Osteocyte (in vitro differentiated cells): ENCODE measurements at regions not wholly inside any gene's neighbourhood (a gene's known extent, or its start where the extent isn't known, plus 50 kb on each side); places are given as distances from the start of the nearest gene placed in this dataset.

ENCODE experiments used
- DNase-seq: peaks from one replicate; pipeline ENCODE4 v3.0.0; 2021; ENCODE audit warnings: mixed read lengths; ENCODE audit not compliant: unreplicated experiment; ENCODE audit errors: extremely low spot score
- H3K27ac Mint-ChIP-seq: one replicate; pipeline ENCODE4 v1.8.0; 2021; ENCODE audit warnings: mild to moderate bottlenecking, mixed read lengths; ENCODE audit not compliant: unreplicated experiment
- H3K27me3 Mint-ChIP-seq: one replicate; pipeline ENCODE4 v1.8.0; 2021; ENCODE audit warnings: mixed read lengths; ENCODE audit not compliant: unreplicated experiment
- H3K36me3 Mint-ChIP-seq: one replicate; pipeline ENCODE4 v1.8.0; 2021; ENCODE audit warnings: mixed read lengths; ENCODE audit not compliant: unreplicated experiment
- H3K4me1 Mint-ChIP-seq: one replicate; pipeline ENCODE4 v1.8.0; 2021; ENCODE audit warnings: mixed read lengths; ENCODE audit not compliant: unreplicated experiment
- H3K4me3 Mint-ChIP-seq: one replicate; pipeline ENCODE4 v1.8.0; 2021; ENCODE audit warnings: mild to moderate bottlenecking, moderate library complexity, mixed read lengths; ENCODE audit not compliant: unreplicated experiment
- H3K9me3 Mint-ChIP-seq: one replicate; pipeline ENCODE4 v1.8.0; 2021; ENCODE audit warnings: mixed read lengths; ENCODE audit not compliant: unreplicated experiment
- CTCF ChIP-seq: fragments of 200-600 bp; sonication (generic); IDR thresholded peaks from 2 replicates; pipeline ENCODE4 v1.5.0; 2021; ENCODE audit warnings: antibody characterized with exemption, mild to moderate bottlenecking, moderate library complexity

DNA sequence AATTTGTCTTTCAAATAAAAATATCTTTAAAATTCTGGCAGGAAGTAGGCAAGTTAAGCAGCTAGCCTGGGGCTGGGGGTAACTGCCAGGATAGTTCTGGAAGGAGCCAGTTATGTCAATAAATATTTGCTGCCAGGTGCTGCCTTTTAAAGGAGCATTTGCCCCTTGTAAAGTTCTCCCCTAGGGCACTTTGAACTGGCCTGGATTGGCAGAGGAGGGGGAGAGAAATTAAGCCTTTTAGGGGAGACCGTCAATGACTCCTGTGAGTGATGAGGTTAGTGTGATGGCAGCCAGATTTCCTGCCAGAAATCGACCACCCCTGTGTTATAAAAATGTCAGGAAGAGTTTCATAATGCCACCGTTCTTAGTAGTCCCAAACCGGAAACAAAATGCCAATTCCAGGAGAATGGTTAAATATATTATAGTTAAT lies 89.8 kb upstream of the ELL2 start:
- Mint-ChIP-seq H3K27ac (peak overlapping the region; percentile 89), H3K36me3 (no peaks in the 10 kb centered on the region), H3K4me3 (no peak overlapping the region), H3K4me1 (peaks cover 18% of the 10 kb centered on the region), H3K9me3 (peaks cover 4% of the 10 kb centered on the region), H3K27me3 (no peaks in the 10 kb centered on the region)
- no peak for DNase-seq
- no peak for TF ChIP-seq CTCF

DNA sequence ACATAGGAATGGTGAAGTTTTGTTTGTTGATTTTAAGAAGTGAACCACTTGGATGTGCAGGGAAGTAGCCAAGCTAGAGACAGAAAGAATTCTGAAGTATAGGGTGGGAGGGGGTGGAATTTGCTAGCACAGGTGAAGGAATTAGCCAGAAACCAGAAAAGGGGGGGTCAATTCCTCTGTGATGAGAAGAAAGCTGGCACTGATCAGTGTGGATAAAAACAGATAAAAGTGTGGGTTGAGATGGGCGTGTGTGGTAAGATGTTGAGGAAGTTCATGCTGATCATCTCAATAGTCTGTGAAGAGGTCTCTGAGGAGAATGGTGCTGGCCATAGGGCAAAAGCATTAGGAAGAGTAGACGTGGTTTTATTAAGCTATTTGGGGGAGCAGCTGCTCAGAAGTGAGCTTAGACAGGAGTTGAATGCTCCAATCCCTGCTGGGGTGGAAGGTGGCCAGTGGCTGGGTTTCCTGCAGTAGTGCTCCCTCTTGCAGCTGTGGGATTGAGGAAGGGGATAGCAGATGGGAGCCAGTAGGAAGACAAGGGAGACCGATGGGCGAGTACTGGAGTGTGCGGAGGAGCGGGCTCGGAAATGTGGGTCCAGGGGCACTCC lies 88.7 kb upstream of the ELL2 start:
- H3K4me3 Mint-ChIP-seq: no peak overlapping the region
- DNase-seq: no peak
- no peak for TF ChIP-seq CTCF
- no peaks in the 10 kb centered on the region for H3K27me3 Mint-ChIP-seq
- H3K27ac Mint-ChIP-seq: no peak overlapping the region
- peaks cover 4% of the 10 kb centered on the region for H3K9me3 Mint-ChIP-seq
- no peaks in the 10 kb centered on the region for H3K36me3 Mint-ChIP-seq
- H3K4me1 Mint-ChIP-seq: peaks cover 18% of the 10 kb centered on the region

- Mint-ChIP-seq H3K27ac (no peak overlapping the region), H3K27me3 (no peaks in the 10 kb centered on the region), H3K36me3 (no peaks in the 10 kb centered on the region), H3K9me3 (peaks cover 4% of the 10 kb centered on the region), H3K4me3 (no peak overlapping the region), H3K4me1 (peaks cover 18% of the 10 kb centered on the region)
- no peak for DNase-seq
- no peak for TF ChIP-seq CTCF
These were observed 88.0 kb upstream of the ELL2 start for GRCh38 chr5:96049398-96050272.

DNA sequence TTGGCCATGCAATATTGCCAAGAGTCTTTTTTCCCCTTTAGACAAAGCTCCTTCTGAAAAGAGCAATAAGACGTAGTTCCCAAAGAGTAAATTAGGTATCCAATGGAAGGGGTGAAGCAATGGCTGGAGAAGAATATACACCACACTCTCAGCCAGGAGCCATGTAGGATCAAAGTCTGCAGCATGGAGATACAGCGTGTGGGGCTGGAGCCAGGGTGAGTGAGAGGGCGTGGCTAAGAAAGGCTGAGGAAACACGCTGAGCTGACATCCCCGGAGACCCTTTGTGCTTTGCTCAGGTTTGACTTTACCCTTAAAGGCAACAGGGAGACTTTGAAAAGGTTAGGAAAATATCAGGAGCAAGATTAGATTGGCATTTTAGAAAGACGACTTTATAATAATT lies 87.1 kb upstream of the ELL2 start:
- no peaks in the 10 kb centered on the region for H3K27me3 Mint-ChIP-seq
- no peak for DNase-seq
- H3K9me3 Mint-ChIP-seq: peaks cover 4% of the 10 kb centered on the region
- TF ChIP-seq CTCF: no peak
- H3K36me3 Mint-ChIP-seq: no peaks in the 10 kb centered on the region
- H3K4me3 Mint-ChIP-seq: no peak overlapping the region
- peaks cover 16% of the 10 kb centered on the region for H3K4me1 Mint-ChIP-seq
- H3K27ac Mint-ChIP-seq: no peak overlapping the region

DNA sequence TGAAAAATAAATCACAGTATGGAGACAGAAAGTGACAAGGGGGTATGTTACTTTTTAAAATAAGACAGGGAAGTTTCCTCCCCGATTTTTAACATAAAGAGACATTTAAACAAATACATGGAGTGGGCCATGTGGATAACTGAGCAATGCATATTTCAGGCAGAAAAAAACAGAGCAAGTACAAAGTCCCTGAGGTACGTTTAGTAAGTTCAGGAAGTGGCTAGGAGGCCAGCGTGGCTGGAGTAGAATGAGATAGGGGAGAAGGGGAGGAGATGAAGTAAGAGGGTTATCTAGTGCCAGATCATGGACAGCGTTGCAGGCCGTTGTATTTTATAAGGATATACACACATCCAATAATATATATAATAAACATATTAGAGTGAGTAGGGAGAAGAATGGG lies 84.2 kb upstream of the ELL2 start:
- Mint-ChIP-seq H3K27ac (no peak overlapping the region), H3K27me3 (no peaks in the 10 kb centered on the region), H3K4me1 (peaks cover 3% of the 10 kb centered on the region), H3K36me3 (no peaks in the 10 kb centered on the region), H3K9me3 (peaks cover 1% of the 10 kb centered on the region), H3K4me3 (no peak overlapping the region)
- DNase-seq: no peak
- TF ChIP-seq CTCF: no peak
